Fibroblast of upper back skin (primary cell): ENCODE measurements at regions not wholly inside any gene's neighbourhood (a gene's known extent, or its start where the extent isn't known, plus 50 kb on each side); places are given as distances from the start of the nearest gene placed in this dataset.
A peak's percentile ranks its signal among the peaks of the same experiment; 100 is the strongest.
"Not testable (repeated sequence)": the region's sequence is repeated elsewhere in the genome, so short reads cannot be mapped to it uniquely, and the experiment has no call there.

Source experiments
- DNase-seq: peaks from one replicate; pipeline ENCODE4 v3.0.0-alpha.2; 2013

DNA sequence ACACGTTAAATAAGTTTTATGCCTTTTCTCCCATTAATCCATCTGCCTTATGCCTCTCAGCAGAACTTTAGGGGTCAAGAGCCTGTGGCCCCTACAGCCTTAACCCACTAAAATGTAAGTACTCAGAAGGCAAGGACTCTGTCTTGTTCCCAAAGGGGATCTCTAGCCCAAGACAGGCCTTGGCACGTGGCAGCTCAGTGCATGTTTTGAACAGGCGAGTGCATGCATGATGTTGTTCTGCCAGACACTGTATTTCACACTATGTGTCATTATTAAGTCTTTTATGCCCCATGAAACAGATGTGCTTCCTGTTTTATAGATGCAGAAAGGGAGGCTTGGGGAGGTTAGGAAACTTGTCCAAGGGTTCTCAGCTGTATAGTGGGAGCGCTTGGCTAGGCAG is 102.8 kb downstream of the ETS2 start:
- no peak for DNase-seq

DNA sequence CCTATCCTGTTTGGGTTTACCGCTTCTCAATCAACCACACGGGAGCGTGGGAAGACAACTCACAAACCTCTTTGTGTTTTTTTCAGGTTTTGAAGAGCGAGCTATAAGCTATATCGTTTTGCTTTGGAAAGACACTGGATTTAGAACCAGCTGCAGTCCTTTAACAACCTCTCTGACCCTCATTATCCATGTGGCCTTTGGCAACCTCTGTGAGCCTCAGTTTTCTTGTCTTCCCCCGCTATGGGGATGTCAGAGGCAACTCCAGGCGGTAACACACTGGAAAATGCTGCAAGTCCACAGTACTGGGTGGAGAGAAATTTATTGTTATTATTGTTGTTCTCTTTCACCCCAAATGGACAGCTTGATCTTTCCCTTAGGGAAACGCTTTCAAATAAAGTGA is 100.0 kb downstream of the ETS2 start:
- no peak for DNase-seq

DNA sequence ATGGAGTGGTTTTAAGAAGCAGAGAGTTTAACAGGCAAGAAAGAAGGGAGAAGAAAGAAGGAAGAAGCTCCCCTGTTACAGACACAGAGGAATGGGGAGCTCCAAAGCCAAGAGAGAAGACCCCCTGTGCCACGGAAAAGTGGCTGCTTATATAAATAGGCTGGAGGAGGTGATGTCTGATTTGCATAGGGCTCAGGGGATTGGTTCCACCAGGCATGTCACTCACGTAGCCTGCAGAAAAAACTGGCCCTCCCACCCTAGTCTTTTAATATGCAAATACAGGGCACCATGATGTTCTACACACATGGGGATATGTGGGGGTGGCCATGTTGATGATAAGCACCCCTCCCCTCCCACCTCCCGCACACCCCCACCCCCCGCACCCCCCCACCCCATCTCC is 99.6 kb downstream of the ETS2 start:
- DNase-seq, result no peak

DNA sequence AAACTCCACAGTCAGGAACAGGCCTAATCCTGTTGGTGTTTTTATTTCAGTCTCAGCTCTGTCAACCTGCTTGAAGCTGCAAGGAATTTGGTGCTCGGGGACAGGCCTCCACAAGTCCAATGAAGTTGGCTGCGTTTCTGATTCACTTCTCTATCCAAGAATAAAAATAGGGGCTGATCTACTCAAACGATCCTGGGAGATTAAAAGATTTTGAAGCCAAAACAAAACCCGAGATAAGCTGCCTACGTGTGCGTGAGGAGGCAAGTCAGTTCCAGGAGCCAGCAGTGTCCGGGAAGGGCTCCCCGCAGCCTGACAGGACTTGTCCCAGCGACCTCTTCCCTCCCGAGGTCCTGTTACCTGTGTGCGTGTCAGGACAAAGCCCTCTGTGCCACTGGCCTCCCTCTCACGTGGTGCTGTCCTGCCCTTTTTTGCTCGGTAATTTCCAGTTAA is 98.0 kb downstream of the ETS2 start:
- DNase-seq, result no peak

DNA sequence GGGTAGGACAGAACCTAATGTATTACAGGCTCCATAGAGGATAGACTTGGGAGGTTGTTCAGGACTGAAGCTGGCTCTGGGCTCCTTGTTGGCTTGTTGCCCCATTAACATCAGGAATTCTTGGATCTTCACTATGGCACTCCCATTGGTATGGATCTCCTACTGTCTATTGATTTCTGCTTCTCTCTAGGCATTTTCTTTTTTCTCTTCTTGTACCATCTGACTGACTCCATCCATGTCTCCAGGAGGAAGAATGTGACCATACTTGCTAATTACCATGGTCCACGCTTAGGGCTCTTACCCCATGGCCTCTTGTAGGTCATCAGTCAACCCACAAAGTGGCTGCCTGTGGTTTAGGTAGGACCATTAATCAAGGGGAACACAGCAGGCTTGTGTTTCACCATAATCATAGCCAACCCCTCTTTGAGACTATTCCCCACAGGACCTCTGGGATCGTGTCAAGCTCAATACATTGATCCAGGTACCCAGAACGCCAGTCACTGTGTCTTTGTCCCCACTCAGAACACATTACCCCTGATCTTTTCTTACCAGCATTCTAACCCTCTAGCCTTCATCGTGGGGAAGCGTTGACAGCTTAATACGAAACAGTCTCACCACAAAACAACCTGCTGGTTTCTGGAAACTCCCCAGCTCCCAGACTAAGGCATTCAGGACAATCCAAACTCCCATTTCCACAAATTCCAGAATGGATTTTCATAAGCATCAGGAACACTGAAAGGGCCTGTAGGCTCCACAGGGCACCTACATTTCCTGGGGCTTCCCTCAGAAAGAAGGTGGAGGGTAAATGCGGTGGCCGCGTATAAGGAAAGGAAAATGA is 97.1 kb downstream of the ETS2 start:
- peak; percentile 51 for DNase-seq

DNA sequence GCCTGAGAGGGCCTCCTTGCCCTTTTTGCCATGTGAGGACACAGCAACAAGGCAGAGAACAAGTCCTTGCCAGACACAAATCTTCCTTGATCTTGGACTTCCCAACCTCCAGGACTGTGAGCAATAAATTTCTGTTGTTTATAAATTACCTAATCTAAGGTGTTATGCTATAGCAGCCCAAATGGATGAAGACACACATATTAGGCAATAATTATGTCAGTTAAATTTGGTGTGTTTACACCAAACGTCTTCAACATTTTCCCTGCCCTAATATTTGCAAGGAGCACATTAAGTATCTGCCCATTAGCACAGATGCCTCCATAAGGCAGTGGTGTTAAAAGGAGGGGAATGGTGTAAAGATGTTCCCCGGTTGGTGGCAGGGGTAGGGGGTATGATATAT is 94.8 kb downstream of the ETS2 start:
- no peak for DNase-seq

DNA sequence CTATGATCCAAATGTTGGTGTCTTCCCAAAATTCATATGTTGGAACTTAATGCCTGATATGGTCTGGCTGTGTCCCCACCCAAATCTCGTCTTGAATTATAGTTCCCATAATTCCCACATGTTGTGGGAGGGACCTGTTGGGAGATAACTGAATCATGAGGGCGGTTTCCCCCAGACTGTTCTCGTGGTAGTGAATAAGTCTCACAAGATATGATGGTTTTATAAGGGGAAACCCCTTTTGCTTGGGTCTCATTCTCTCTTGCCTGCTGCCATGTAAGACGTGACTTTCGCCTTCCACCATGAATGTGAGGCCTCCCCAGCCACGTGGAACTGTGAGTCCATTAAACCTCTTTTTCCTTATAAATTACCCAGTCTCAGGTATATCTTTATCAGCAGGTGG is 94.3 kb downstream of the ETS2 start:
- not testable (repeated sequence) for DNase-seq

DNA sequence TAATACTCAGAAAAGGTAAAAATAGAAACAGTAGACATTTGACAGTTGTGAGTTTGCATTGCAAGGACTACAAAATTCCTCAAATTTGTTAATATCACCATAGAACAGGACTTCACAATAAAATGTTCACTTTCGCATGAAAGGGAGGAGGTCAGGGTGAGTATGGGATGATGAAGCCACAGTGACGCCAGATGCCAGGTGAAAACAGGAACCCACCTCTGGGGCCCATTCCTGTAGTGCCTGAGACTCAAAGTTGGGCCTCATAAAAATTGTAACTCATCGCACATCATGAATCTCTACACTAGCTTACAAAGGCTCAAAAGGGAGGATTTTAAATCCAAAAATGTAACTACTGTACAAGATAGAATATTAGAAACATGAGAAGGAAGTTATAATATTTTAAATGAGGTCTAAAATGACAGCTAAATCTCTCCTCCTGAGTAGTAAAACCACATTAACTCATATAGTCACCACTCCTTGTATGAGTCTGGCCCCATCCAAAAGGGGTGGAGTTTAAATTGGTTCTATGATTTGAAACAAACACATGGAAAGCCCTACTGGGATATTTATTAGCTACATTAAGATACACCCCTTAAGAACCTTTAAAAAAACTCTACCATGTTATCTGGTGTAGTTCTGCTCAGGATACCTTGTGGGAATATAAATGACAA is 93.7 kb downstream of the ETS2 start:
- DNase-seq, result no peak

DNA sequence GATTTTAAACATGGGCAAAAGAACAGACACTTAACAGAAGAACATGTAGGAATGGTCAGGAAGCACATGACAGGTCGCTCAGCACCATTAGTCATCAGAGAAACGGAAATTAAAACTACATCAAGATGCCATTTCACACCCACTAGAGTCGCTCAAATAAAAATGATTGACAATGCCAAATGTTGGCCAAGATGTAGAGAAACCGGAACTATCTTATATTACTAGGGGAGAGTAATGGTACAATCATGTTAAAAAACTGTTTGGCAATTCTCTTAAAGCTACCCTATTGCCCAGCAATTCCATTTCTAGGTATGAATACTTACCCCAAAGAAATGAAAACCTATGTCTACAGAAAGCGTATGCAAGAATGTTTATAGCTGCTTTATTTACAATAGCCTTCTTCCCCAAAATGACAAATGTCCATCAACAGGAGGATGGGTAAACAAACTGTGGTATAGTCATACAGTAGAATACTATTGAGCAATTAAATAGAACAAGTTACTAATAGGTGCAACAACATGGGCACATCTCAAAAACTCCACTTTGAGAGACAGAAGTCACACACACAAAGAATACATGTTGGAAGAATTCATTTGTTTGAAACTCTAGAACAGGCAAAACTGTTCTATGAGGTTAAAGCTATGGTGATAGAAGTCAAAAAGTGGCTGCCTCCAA is 92.8 kb downstream of the ETS2 start:
- no peak for DNase-seq

DNA sequence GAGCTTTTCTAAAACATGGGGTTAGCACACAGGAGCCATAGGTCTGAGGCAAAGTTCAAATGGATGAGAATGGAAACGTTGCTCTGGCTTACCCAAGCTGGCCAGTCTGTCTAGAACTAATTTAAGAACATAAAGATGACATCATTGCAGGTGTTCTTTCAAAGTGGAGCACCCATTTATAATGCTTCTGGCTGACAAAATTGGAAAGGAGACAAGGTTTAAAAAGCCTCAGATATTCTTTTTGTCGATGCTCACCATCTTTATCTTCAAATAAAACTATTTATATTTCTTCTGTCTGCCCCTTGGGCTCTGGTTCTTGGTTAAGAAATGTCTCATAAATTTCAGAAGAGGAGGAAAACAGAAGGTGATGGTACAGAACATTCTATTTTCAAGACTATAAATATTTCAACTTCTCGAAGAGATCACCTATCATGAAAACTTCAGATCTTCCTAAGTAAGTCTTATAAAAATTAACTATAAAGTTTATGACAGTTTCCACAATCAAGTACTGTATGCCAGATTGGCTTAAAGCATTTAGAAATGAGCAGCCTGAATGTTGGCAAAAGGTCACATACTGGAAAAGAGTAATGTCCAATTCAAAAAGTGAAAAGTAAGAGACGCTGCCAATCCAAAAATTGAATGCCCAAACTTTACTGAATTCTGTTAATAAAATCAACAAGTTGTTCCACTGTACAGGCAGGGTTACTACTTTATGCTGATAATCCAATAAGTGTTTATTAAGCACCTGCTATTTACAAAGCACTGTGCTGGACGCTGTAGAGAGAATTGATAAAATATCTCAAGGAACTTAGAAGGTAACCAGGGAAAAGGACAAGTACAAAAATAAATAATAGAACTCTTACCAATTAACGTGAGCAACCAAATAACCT is 92.0 kb downstream of the ETS2 start:
- DNase-seq, result no peak

DNA sequence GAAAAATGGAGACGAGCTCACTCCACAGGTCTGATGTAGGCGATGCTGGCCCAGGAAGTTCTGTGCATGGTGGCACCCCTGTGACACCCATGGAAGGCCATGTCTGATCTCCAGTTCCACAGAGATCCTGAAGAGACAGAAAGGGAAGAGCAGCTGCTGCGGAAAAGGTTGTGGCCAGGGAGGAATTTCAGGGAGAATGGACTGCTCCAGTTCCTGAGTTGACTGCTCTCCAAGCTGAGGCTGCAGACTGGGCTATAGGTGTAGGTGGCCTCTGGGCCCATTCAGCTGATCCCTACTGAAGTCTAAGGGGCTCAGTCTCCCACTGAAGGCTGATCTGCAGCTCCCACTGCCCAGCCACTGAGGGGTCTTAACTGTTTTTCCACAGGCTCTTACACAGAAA is 89.2 kb downstream of the ETS2 start:
- no peak for DNase-seq

DNA sequence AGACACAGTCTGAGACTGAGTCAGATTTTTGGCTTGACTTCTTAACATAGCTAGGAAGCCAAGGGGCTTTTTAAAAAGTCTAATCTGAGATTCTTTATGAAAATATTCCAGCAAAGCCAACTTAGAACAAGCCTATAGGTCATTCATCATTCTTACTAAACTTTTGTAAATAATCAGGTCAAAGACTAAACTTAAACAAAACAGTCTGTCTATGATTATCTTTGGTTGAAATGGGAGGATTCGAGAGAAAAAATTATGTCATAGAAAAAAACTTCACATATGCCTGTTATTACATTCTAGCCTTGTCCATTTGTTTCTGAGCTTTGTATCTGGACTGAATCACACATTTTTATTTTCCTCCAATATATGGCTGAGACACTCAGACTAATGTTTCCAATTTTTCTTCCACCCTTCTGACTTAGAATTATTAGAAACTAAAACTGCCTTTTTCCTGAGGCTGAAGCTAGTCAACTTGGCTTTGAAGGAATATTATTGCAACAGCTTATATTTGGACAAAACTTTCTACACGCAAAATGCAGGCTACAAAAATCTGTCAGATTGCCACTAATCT is 83.3 kb downstream of the ETS2 start:
- DNase-seq, result peak; percentile 71

DNA sequence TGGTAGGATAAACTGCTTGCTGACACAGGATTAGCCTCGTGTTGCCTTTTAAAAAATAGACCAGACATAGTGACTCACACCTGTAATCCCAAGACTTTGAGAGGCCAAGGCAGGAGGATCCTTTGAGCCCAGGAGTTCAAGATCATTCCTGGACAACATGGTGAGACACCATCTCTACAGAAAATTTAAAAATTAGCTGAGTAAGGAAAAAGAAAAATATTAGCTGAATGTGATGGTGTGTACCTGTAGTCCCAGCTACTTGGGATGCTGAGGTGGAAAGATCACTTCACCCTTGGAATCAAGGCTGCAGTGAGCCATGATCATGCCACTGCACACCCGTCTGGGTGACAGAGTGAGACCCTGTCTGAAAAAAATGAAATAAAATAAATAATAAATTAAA is 82.0 kb downstream of the ETS2 start:
- DNase-seq, result no peak

DNA sequence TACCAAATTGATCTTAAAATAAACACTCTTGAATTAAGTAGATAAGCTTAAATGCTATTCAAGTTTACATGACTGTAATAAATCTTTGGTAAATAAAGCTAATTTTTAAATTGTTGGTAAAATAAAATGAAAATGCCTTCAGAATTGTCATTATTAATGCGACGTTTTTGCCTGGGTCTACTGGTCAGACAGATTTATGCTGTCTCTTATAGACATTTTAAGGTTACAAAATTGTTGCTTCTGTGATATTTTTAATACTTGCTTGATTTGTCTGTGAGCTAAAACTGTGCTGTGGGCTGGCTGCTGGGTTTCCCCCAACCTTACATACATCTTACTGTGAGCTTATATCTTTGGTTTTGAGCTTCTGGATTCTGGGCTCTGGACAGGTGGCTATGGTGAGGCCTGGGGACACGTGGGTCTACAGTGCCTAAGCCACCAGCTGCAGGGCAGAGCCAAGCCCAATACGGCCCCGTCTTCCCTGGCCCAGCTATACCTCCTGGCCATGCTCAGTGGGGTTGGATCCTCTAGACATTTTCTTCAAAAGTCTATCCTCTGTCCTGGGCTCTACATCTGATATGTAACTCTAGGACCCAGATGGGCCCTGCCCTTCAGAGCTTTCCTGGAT is 81.4 kb downstream of the ETS2 start:
- DNase-seq, result no peak

DNA sequence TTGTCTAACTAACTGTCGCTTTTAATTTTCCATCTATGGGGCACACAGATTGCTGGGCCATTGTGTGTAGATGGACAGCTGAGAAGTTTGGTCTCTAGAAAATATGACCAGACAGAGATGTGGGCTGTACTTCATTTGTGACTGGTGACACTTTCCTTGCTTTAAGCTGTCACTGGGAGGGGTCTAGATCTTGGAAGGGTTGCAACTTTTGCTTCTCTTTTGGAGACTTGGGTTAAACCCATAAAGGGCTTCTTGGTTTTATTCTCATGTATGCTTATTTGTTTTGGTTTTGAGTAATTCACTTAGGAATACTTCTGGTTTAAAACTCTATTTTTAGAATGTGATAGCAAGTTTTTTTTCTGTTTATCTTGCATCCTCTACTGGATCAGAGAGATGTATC is 80.2 kb downstream of the ETS2 start:
- no peak for DNase-seq

DNA sequence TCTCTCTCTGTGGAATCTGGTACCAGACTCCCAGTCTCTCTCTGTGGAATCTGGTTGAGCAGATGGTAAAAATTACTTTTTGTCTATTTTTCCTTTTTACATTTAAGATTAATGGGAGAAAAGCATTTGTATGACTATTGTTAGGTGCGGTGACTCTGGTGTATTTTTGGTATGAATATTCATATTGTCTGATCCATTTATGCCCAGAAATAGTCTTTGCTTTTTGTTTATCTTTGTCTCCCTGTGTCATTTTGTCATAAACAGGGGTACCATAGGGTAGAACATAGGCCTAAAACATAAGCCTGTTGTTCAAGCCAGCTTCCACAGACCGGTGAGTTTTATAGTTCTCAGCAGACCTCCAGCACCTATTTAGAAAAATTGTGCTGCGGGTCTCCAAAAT is 78.7 kb downstream of the ETS2 start:
- DNase-seq, result no peak

DNA sequence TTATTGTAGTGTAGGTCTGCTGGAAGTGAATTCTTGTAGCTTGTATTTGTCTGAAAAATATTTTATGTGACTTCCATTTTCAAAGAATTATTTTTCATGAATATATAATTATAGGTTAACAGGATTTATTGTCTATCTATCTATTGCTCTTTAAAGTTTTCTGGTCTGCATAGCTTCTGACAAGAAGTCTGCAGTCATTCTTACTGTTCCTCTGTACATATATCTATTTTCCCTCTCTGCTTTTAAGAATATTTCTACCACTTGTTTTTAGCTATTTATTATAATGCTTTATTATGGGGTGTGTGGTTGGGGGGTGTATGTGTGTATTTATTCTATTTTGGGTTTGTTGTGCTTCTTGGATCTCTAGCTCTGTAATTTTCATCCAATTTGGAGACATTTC is 77.4 kb downstream of the ETS2 start:
- DNase-seq, result no peak

DNA sequence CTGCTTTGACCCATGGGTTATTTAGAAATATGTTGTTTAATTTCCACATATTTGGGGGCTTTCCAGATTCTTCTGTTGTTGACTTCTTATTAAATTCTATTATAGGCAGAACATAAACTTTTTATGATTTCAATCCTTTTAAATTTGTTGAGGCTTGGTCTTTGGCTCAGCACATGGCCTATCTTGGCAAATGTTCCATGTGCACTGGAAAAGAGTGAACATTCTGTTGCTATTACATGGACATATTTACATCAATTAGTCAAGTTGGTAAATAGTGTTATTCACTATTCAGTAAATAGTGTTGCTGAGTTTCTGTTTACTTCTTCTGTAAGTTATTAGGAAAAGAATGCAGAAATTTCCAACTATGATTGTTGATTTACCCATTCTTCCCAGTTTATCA is 75.4 kb downstream of the ETS2 start:
- no peak for DNase-seq

DNA sequence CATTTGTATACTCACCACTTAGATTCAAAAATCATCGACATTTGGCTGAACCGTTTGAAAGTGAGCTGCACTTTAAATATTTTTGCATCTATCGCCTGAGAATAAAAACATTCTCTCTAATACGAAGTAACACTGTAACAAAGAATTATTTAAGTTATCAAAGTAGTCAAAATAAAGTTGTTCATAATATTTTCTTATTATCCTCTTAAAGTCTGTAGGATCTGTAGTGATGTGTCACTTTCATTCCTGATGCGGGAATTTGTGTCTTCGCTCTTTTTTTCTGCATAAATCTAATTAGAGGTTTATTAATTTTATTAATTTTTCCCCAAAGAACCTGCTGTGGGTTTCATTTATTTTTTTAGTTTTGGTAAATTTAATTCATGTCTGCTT is 74.8 kb downstream of the ETS2 start:
- no peak for DNase-seq

DNA sequence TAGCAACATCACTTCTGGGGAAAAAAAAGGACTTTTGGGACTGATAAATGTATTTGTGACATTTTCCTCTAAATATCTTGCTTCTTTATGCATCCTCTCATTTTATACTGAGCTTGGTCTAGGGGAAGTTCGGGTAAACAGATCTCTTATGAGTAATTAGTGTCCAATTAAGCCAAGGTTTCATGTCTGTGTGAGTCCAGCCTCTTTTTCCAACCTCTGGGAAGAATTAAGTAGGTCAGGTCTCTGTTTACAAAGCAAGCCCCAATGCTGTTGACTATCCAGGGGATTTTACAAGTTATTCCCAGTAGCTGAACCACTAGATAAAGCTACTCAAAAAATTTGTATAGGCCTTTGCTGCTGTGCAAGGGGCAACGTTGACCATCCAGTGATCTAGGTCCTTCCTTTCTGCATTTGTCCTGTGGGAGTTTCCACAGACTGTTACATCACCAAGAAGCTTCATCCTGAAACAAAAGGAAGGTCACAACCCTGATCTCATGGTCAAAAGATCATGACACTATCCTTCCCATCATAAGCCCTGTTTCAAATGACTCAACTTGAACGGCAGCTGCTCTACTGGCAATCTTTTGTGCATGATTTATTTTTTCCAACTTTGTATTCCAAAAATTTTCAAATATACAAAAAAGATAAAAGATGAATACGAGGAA is 74.3 kb downstream of the ETS2 start:
- DNase-seq, result no peak

DNA sequence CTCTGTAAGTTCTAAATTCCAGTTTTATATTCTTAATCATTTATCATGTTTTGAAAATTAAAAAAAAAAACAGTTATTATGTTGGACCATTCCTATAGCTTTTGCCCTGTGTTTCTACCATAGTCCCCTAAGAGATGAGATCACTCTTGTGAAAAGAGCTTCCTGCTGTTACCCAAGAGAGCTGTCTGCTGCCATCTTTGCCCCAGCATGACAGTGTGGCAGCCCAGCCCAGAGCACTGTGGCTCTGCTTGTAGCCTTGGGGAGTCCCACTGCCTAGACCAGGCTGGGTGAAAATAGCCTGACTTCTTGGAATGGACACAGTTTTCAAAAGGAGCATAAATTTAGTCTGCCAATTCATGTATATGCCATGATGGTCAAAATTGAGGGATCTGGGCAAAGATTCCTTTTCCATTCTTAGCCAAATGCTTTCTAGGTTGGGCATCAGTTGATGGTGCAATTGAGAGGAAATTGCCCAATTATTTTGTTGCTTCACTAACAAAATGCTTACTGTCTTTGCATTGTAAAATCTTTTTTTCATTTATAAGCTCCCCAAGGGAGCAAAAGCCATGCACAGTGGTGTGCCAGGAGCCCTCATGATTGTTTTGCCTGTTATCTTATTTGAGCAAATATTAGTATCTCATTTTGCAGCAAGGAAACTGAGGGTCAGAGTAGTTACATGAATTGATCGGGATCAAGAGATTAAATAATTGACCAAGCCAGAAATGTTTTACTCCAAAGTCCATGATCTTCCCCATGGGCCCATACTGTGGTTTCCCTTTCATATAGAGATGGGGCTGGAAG is 72.8 kb downstream of the ETS2 start:
- DNase-seq, result no peak
